ENCODE measurements at regions not wholly inside any gene's neighbourhood (a gene's known extent, or its start where the extent isn't known, plus 50 kb on each side); places are given as distances from the start of the nearest gene placed in this dataset.
"Not testable (repeated sequence)": the region's sequence is repeated elsewhere in the genome, so short reads cannot be mapped to it uniquely, and the experiment has no call there.

- no peak for DNase-seq (ENCODE audit: low read depth)
- TF ChIP-seq CTCF (IDR thresholded peaks at IDR 0.05; ENCODE audit: control insufficient read depth, insufficient read depth, low read depth, low read length, missing control alignments): no peak
Measured at GRCh38 chr1:198424441-198424840, 116.0 kb downstream of the ATP6V1G3 start.

GRCh38 chr1:198423673-198424072, 116.8 kb downstream of the ATP6V1G3 start:
- no peak for TF ChIP-seq CTCF (IDR thresholded peaks at IDR 0.05; ENCODE audit: control insufficient read depth, insufficient read depth, low read depth, low read length, missing control alignments)
- no peak for DNase-seq (ENCODE audit: low read depth)
- no peak overlapping the region for H3K4me3 ChIP-seq (ENCODE audit: control insufficient read depth, low read depth, low read length)

More at GRCh38 chr1:198424441-198424840, 116.0 kb downstream of the ATP6V1G3 start:
- H3K4me3 ChIP-seq (ENCODE audit: control insufficient read depth, low read depth, low read length): no peak overlapping the region

- peak; percentile 8 for DNase-seq (ENCODE audit: low read depth)
- TF ChIP-seq CTCF (IDR thresholded peaks at IDR 0.05; ENCODE audit: control insufficient read depth, insufficient read depth, low read depth, low read length, missing control alignments): no peak
- no peak overlapping the region for H3K4me3 ChIP-seq (ENCODE audit: control insufficient read depth, low read depth, low read length)
Measured at GRCh38 chr1:198417039-198417438, 123.4 kb downstream of the ATP6V1G3 start.

- H3K4me3 ChIP-seq (ENCODE audit: control insufficient read depth, low read depth, low read length): no peak overlapping the region
- no peak for TF ChIP-seq CTCF (IDR thresholded peaks at IDR 0.05; ENCODE audit: control insufficient read depth, insufficient read depth, low read depth, low read length, missing control alignments)
- peak; percentile 33 for DNase-seq (ENCODE audit: low read depth)
Measured at GRCh38 chr1:198416296-198416695, 124.2 kb downstream of the ATP6V1G3 start.

- H3K4me3 ChIP-seq (ENCODE audit: control insufficient read depth, low read depth, low read length): no peak overlapping the region
- TF ChIP-seq CTCF (IDR thresholded peaks at IDR 0.05; ENCODE audit: control insufficient read depth, insufficient read depth, low read depth, low read length, missing control alignments): no peak
- DNase-seq (ENCODE audit: low read depth): no peak
Measured at GRCh38 chr1:198411240-198411639, 129.2 kb downstream of the ATP6V1G3 start.

GRCh38 chr1:198408716-198409115, 131.8 kb downstream of the ATP6V1G3 start:
- TF ChIP-seq CTCF (IDR thresholded peaks at IDR 0.05; ENCODE audit: control insufficient read depth, insufficient read depth, low read depth, low read length, missing control alignments): no peak
- DNase-seq (ENCODE audit: low read depth): no peak
- H3K4me3 ChIP-seq (ENCODE audit: control insufficient read depth, low read depth, low read length): no peak overlapping the region

- not testable (repeated sequence) for DNase-seq (ENCODE audit: low read depth); H3K4me3 ChIP-seq (ENCODE audit: control insufficient read depth, low read depth, low read length)
Measured at GRCh38 chr1:198404632-198405031, 135.8 kb downstream of the ATP6V1G3 start.

All from AG09309 (cell line).